Esophagus squamous epithelium (tissue), 4 donors: ENCODE measurements at regions not wholly inside any gene's neighbourhood (a gene's known extent, or its start where the extent isn't known, plus 50 kb on each side); places are given as distances from the start of the nearest gene placed in this dataset.

Experiments used
- POLR2A ChIP-seq, 4 donors: fragments of 450-650 bp; IDR thresholded peaks; one replicate each; pipeline ENCODE4 v1.6.1; 2017; ENCODE audit warnings: antibody characterized with exemption in 4 of 4, mild to moderate bottlenecking in 4 of 4, moderate library complexity in 3 of 4
- TF ChIP-seq, protein P1 (sequence below), 6 experiments: fragments of 450-650 bp in 4 of 6; fragments of 200-600 bp in 2 of 6; sonication (generic) in 2 of 6; IDR thresholded peaks; one replicate each; pipeline ENCODE4 v1.5.1; 2016 to 2019; ENCODE audit warnings: antibody characterized with exemption in 6 of 6, mild to moderate bottlenecking in 4 of 6, moderate library complexity in 4 of 6

GRCh38 chr6:122178988-122179387 is 220.5 kb upstream of the HSF2 start:
- no peak for TF ChIP-seq POLR2A (IDR thresholded peaks at IDR 0.05)
- TF ChIP-seq, protein P1, sequence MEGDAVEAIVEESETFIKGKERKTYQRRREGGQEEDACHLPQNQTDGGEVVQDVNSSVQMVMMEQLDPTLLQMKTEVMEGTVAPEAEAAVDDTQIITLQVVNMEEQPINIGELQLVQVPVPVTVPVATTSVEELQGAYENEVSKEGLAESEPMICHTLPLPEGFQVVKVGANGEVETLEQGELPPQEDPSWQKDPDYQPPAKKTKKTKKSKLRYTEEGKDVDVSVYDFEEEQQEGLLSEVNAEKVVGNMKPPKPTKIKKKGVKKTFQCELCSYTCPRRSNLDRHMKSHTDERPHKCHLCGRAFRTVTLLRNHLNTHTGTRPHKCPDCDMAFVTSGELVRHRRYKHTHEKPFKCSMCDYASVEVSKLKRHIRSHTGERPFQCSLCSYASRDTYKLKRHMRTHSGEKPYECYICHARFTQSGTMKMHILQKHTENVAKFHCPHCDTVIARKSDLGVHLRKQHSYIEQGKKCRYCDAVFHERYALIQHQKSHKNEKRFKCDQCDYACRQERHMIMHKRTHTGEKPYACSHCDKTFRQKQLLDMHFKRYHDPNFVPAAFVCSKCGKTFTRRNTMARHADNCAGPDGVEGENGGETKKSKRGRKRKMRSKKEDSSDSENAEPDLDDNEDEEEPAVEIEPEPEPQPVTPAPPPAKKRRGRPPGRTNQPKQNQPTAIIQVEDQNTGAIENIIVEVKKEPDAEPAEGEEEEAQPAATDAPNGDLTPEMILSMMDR (IDR thresholded peaks at IDR 0.05), result no peak
